A549 (cell line): ENCODE measurements at regions not wholly inside any gene's neighbourhood (a gene's known extent, or its start where the extent isn't known, plus 50 kb on each side); places are given as distances from the start of the nearest gene placed in this dataset.

Source experiments
- ATAC-seq, 2 experiments: fragments of 200-7000 bp in 1 of 2; fragments of >200 bp in 1 of 2; cut with Nextera tagmentation in 1 of 2; cut with Tn5 transposase in 1 of 2; 3 replicates each; pipeline versions ENCODE4 v1.8.0 to v1.9.1; 2018 to 2020; ENCODE audit warnings: mild to moderate bottlenecking in 1 of 2, moderate library complexity in 1 of 2
- CTCF ChIA-PET: fragments of 300-600 bp; sonication (Branson Sonifier 250); formaldehyde crosslinking; extraction: SDS; loops from one replicate; lab custom pipeline; 2021; ENCODE audit warnings: antibody characterized with exemption, inconsistent platforms; lab: Yijun Ruan, JAX
- POLR2A ChIA-PET: fragments of 350-600 bp; formaldehyde crosslinking; extraction: SDS; loops from one replicate; lab custom pipeline; 2021; ENCODE audit warnings: antibody characterized with exemption, inconsistent platforms; lab: Yijun Ruan, JAX
- DNase-seq, 2 experiments: peaks; one replicate each; pipeline versions ENCODE4 v3.0.0 to v3.0.0-alpha.2; 2011 to 2016; ENCODE audit warnings: low read depth in 1 of 2, low spot score in 1 of 2
- FAIRE-seq: peaks from 2 replicates; lab custom pipeline; 2011; peaks lifted over from hg19 to GRCh38; lab: Jason Lieb, UNC
- H3K27ac ChIP-seq, 2 experiments: fragments of >200 bp; sonication (Bioruptor Twin); formaldehyde crosslinking; 3 replicates each; pipeline ENCODE4 v1.5.1; 2016 to 2017
- H3K4me1 ChIP-seq: fragments of >200 bp; sonication (Bioruptor Twin); formaldehyde crosslinking; 3 replicates; pipeline ENCODE4 v1.6.1; 2016
- H3K4me2 ChIP-seq: fragments of >200 bp; sonication (Bioruptor Twin); formaldehyde crosslinking; 3 replicates; pipeline ENCODE4 v1.6.1; 2016
- H3K4me3 ChIP-seq: fragments of >200 bp; sonication (Bioruptor Twin); formaldehyde crosslinking; 3 replicates; pipeline ENCODE4 v1.5.1; 2016
- H3K9me3 ChIP-seq: fragments of >200 bp; sonication (Bioruptor Twin); formaldehyde crosslinking; 3 replicates; pipeline ENCODE4 v1.6.1; 2016
- BHLHE40 ChIP-seq: IDR thresholded peaks from 2 replicates; pipeline ENCODE4 v1.6.1; 2012; ENCODE audit warnings: low read depth, low read length, inconsistent platforms
- CEBPB ChIP-seq, 2 experiments: fragments of >200 bp in 1 of 2; sonication (Bioruptor Twin) in 1 of 2; formaldehyde crosslinking in 1 of 2; IDR thresholded peaks; 2 replicates each; pipeline ENCODE4 v1.6.1; 2012 to 2016
- CHD2 ChIP-seq: fragments of 150-350 bp; IDR thresholded peaks from 2 replicates; pipeline ENCODE4 v1.6.1; 2014; ENCODE audit warnings: low read length; ENCODE audit not compliant: partially characterized antibody
- CHD4 ChIP-seq: fragments of 200-600 bp; sonication (generic); IDR thresholded peaks from 2 replicates; pipeline ENCODE4 v1.6.1; 2016; ENCODE audit warnings: antibody characterized with exemption, mild to moderate bottlenecking, borderline replicate concordance
- HOXA7 ChIP-seq: fragments of 250-450 bp; sonication (Bioruptor Pico); IDR thresholded peaks from 2 replicates; pipeline ENCODE4 v1.5.0; 2020; ENCODE audit warnings: mild to moderate bottlenecking, moderate library complexity
- KDM1A ChIP-seq: fragments of 200-600 bp; sonication (generic); IDR thresholded peaks from 2 replicates; pipeline ENCODE4 v1.6.1; 2016; ENCODE audit warnings: low read depth, mild to moderate bottlenecking
- MAZ ChIP-seq: fragments of 150-350 bp; IDR thresholded peaks from 2 replicates; pipeline ENCODE4 v1.6.1; 2014; ENCODE audit warnings: antibody characterized with exemption, low read depth, low read length, borderline replicate concordance
- RAD21 ChIP-seq, 2 experiments: fragments of >200 bp in 1 of 2; sonication (Bioruptor Twin) in 1 of 2; formaldehyde crosslinking in 1 of 2; IDR thresholded peaks in 1 of 2; conservative IDR thresholded peaks in 1 of 2; 2 replicates in 1 of 2; 3 replicates in 1 of 2; pipeline ENCODE4 v1.6.1; 2012 to 2018; ENCODE audit warnings: inconsistent platforms in 1 of 2
- RARB ChIP-seq: fragments of 250-450 bp; sonication (Bioruptor Pico); IDR thresholded peaks from 2 replicates; pipeline ENCODE4 v1.8.0; 2021; ENCODE audit warnings: mild to moderate bottlenecking, moderate library complexity
- RCOR1 ChIP-seq: fragments of 150-350 bp; IDR thresholded peaks from 2 replicates; pipeline ENCODE4 v1.6.1; 2014; ENCODE audit warnings: antibody characterized with exemption, low read length, low read depth
- ZFP36 ChIP-seq: fragments of 450-650 bp; IDR thresholded peaks from 2 replicates; pipeline ENCODE4 v1.6.1; 2014; ENCODE audit warnings: borderline replicate concordance; ENCODE audit not compliant: partially characterized antibody
- WGBS: methylation state at CpG from one replicate; pipeline ENCODE4 v1.1.6; 2017; ENCODE audit errors: missing lambda C conversion rate; 5-methylcytosine and 5-hydroxymethylcytosine counted together
- TF ChIP-seq, protein P1 (sequence below): fragments of >200 bp; sonication (Bioruptor Twin); formaldehyde crosslinking; IDR thresholded peaks from 3 replicates; pipeline ENCODE4 v1.6.1; 2016
- TF ChIP-seq, protein P2 (sequence below): IDR thresholded peaks from 2 replicates; pipeline ENCODE4 v1.6.1; 2012; ENCODE audit warnings: low read depth, borderline replicate concordance

DNA sequence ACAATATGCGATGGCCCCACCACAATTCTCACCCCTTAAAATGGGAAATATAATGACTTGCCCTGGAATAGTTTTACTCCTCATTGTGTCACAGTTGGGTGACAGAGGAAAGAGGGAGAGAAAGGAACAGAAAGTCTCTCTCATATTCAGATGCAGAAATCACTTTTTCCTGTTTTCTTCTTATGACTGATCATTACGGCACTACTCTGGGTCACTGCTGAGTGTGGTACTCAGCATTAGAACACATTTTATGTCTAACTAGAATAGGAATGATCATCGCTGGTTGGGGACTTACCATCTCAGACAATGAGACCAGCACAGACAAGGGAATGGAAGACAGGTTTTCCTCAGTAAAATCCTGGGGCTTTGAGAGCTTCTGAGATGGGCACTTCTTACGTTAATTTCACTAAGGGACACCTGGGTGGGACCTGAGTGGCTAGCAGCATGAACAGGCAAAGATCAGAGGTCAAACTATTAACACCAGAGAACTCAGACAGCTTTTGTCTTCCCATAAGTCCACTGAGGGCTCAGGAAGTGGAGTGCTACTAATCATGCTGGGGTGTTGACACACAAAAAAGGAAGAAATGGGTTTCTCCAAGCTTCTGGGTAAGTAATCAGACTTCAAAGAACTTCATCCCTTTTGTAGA is 54.9 kb upstream of the ARHGAP18 start (continued):
- TF ChIP-seq, protein P1, sequence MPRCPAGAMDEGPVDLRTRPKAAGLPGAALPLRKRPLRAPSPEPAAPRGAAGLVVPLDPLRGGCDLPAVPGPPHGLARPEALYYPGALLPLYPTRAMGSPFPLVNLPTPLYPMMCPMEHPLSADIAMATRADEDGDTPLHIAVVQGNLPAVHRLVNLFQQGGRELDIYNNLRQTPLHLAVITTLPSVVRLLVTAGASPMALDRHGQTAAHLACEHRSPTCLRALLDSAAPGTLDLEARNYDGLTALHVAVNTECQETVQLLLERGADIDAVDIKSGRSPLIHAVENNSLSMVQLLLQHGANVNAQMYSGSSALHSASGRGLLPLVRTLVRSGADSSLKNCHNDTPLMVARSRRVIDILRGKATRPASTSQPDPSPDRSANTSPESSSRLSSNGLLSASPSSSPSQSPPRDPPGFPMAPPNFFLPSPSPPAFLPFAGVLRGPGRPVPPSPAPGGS = no peak
- no peak for TF ChIP-seq CEBPB (IDR thresholded peaks at IDR 0.05)
- TF ChIP-seq BHLHE40 = no peak
- no peak for TF ChIP-seq RARB
- TF ChIP-seq ZFP36 = no peak

DNA sequence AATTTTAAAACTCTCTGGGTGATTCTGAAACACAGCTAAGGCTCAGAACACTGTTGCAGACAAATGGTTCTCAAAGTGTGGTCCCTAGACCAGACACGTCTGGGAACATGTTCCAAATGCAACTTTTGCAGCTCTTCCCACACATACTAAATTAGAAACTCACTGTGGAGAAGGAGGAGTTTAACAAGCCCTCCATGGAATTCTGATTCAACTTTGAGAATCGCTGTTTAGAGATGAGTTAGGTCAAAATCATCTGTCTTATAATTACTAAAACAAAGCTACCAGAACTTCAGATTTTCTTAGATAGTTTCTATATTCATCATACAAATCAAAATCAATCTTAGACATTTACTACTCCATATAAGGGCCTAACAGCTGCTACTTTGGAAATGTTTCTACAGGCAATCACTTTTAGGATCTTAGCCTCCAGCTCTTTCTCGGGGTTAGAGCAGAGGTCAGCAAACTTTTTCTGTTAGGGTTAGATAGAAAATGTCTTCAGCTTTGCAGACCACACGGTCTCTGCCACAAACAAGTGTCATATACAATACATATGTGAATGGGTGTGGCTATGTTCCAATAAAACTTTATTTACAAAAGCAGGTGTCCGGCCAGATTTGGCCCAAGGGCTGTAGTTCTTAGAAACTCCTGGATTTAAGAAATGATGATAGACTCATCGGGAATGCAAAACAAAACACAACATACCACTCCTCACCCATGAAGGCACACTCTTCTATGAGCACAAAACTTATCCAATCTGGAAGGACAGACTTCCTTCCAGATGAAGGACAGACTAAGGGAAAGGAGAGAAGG is 50.0 kb upstream of the ARHGAP18 start:
- ChIA-PET POLR2A (no interaction called here), CTCF (interaction anchor here (0.7 to 1.2 kb wide), 3 partner anchors 160 to 261 kb away, joined by 3 read pairs; no protein-coding TSS in a partner anchor)
- no peak overlapping the region for H3K4me2 ChIP-seq
- no peak for ATAC-seq
- 55% methylated on average over 6 of the region's 6 CpGs for WGBS
- H3K4me1 ChIP-seq = no peaks in the 10 kb centered on the region
- no peak overlapping the region for H3K27ac ChIP-seq
- TF ChIP-seq RCOR1 (no peak), KDM1A (no peak), RAD21 (conservative IDR thresholded peaks at IDR 0.05 in 1 of 2, IDR thresholded peaks at IDR 0.05 in 1 of 2) (no peak), MAZ (no peak), CHD4 (no peak), CHD2 (no peak), HOXA7 (CRISPR knock-in tag) (no peak)
- TF ChIP-seq, protein P2, sequence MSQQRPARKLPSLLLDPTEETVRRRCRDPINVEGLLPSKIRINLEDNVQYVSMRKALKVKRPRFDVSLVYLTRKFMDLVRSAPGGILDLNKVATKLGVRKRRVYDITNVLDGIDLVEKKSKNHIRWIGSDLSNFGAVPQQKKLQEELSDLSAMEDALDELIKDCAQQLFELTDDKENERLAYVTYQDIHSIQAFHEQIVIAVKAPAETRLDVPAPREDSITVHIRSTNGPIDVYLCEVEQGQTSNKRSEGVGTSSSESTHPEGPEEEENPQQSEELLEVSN = no peak
- no peak for DNase-seq
- H3K9me3 ChIP-seq = no peaks in the 10 kb centered on the region
- no peak for FAIRE-seq
- H3K4me3 ChIP-seq = no peak overlapping the region
